Mesendoderm (in vitro differentiated cells): ENCODE measurements at regions not wholly inside any gene's neighbourhood (a gene's known extent, or its start where the extent isn't known, plus 50 kb on each side); places are given as distances from the start of the nearest gene placed in this dataset.
A peak's percentile ranks its signal among the peaks of the same experiment; 100 is the strongest.

Experiments used
- DNase-seq: peaks from one replicate; pipeline ENCODE4 v3.0.0; 2013
- H2AK5ac ChIP-seq: 2 replicates; pipeline ENCODE4 v1.6.1; 2013; ENCODE audit warnings: low read length, inconsistent platforms
- H2BK120ac ChIP-seq: 2 replicates; pipeline ENCODE4 v1.6.1; 2013; ENCODE audit warnings: low read depth, mild to moderate bottlenecking, low read length, moderate library complexity, mixed read lengths
- H2BK15ac ChIP-seq: replicated peaks from 2 replicates; pipeline ENCODE4 v1.6.1; 2013; ENCODE audit warnings: low read depth, mild to moderate bottlenecking, moderate library complexity
- H2BK5ac ChIP-seq: 2 replicates; pipeline ENCODE4 v1.6.1; 2013; ENCODE audit warnings: low read length, inconsistent platforms
- H3K18ac ChIP-seq: 2 replicates; pipeline ENCODE4 v1.6.1; 2013; ENCODE audit warnings: mild to moderate bottlenecking, low read length, mixed read lengths
- H3K23ac ChIP-seq: one replicate; pipeline ENCODE4 v1.6.1; 2013; ENCODE audit warnings: low read length
- H3K27ac ChIP-seq: 2 replicates; pipeline ENCODE4 v1.5.1; 2013; ENCODE audit warnings: low read depth, mild to moderate bottlenecking, inconsistent platforms, low read length, moderate library complexity
- H3K27me3 ChIP-seq: 2 replicates; pipeline ENCODE4 v1.6.1; 2013; ENCODE audit warnings: low read length, control low read depth, mild to moderate bottlenecking, inconsistent platforms; ENCODE audit not compliant: insufficient read depth, poor library complexity
- H3K36me3 ChIP-seq: 2 replicates; pipeline ENCODE4 v1.6.1; 2013; ENCODE audit warnings: low read length, inconsistent platforms; ENCODE audit not compliant: control insufficient read depth, insufficient read depth
- H3K4ac ChIP-seq: one replicate; pipeline ENCODE4 v1.6.1; 2013; ENCODE audit warnings: low read depth, mild to moderate bottlenecking, low read length, moderate library complexity
- H3K4me1 ChIP-seq: 2 replicates; pipeline ENCODE4 v1.6.1; 2013; ENCODE audit warnings: low read depth, low read length, inconsistent platforms; ENCODE audit not compliant: control insufficient read depth
- H3K4me2 ChIP-seq: 2 replicates; pipeline ENCODE4 v1.6.1; 2013; ENCODE audit warnings: low read length
- H3K4me3 ChIP-seq: 2 replicates; pipeline ENCODE4 v1.5.1; 2013; ENCODE audit warnings: mild to moderate bottlenecking, low read length
- H3K56ac ChIP-seq: one replicate; pipeline ENCODE4 v1.6.1; 2013; ENCODE audit warnings: low read length
- H3K79me1 ChIP-seq: 2 replicates; pipeline ENCODE4 v1.6.1; 2013; ENCODE audit warnings: low read length, inconsistent platforms
- H3K79me2 ChIP-seq: 2 replicates; pipeline ENCODE4 v1.6.1; 2013; ENCODE audit warnings: mild to moderate bottlenecking, low read length; ENCODE audit not compliant: control insufficient read depth, insufficient read depth
- H3K9ac ChIP-seq: 2 replicates; pipeline ENCODE4 v1.6.1; 2013; ENCODE audit warnings: low read length, inconsistent platforms
- H4K5ac ChIP-seq: one replicate; pipeline ENCODE4 v1.6.1; 2013; ENCODE audit warnings: low read length
- H4K8ac ChIP-seq: one replicate; pipeline ENCODE4 v1.6.1; 2013; ENCODE audit warnings: low read depth, mild to moderate bottlenecking, control low read depth, low read length, moderate library complexity
- WGBS: extraction: QIAGEN DNeasy Blood & Tissue Kit; methylation state at CpG from one replicate; pipeline ENCODE4 v1.1.7; 2013; ENCODE audit warnings: low lambda C conversion rate, missing lambda C conversion rate; ENCODE audit not compliant: insufficient coverage; ENCODE audit errors: extremely low coverage; 5-methylcytosine and 5-hydroxymethylcytosine counted together

GRCh38 chr6:901696-902460, 208.9 kb upstream of the EXOC2 start:
- Histone ChIP-seq H2BK120ac (no peak overlapping the region), H4K8ac (no peak overlapping the region), H3K36me3 (no peaks in the 10 kb centered on the region), H3K18ac (no peak overlapping the region), H3K27me3 (no peaks in the 10 kb centered on the region), H3K9ac (no peak overlapping the region), H3K27ac (no peak overlapping the region), H3K79me2 (no peaks in the 10 kb centered on the region), H3K56ac (no peak overlapping the region), H3K4ac (no peak overlapping the region), H3K4me2 (no peak overlapping the region), H3K79me1 (no peaks in the 10 kb centered on the region), H2BK5ac (no peak overlapping the region), H4K5ac (no peak overlapping the region), H3K4me3 (no peak overlapping the region), H2BK15ac (no peak overlapping the region), H3K4me1 (no peaks in the 10 kb centered on the region), H2AK5ac (no peak overlapping the region), H3K23ac (no peak overlapping the region)
- no CpG with 5 or more reads among the region's 9 CpGs for WGBS
- no peak for DNase-seq

GRCh38 chr6:900716-901605, 208.0 kb upstream of the EXOC2 start:
- H3K9ac ChIP-seq, result no peak overlapping the region

GRCh38 chr6:897528-898207, 204.7 kb upstream of the EXOC2 start:
- Histone ChIP-seq H4K5ac (no peak overlapping the region), H3K27ac (no peak overlapping the region), H3K9ac (no peak overlapping the region), H3K79me2 (no peaks in the 10 kb centered on the region), H3K27me3 (no peaks in the 10 kb centered on the region), H3K18ac (no peak overlapping the region), H2BK120ac (no peak overlapping the region), H3K4ac (no peak overlapping the region), H4K8ac (no peak overlapping the region), H3K36me3 (no peaks in the 10 kb centered on the region), H2BK15ac (no peak overlapping the region), H2BK5ac (no peak overlapping the region), H3K4me2 (no peak overlapping the region), H2AK5ac (no peak overlapping the region), H3K79me1 (no peaks in the 10 kb centered on the region), H3K4me1 (no peaks in the 10 kb centered on the region), H3K4me3 (no peak overlapping the region), H3K56ac (no peak overlapping the region), H3K23ac (no peak overlapping the region)
- no CpG with 5 or more reads among the region's 12 CpGs for WGBS
- DNase-seq, result no peak

More at GRCh38 chr6:900716-901605, 208.0 kb upstream of the EXOC2 start:
- Histone ChIP-seq H3K79me2 (no peaks in the 10 kb centered on the region), H2BK15ac (no peak overlapping the region), H3K4me1 (no peaks in the 10 kb centered on the region), H4K8ac (no peak overlapping the region), H4K5ac (no peak overlapping the region), H2BK5ac (no peak overlapping the region), H3K23ac (no peak overlapping the region), H3K18ac (no peak overlapping the region), H3K4ac (no peak overlapping the region), H3K4me2 (no peak overlapping the region), H3K79me1 (no peaks in the 10 kb centered on the region), H3K36me3 (no peaks in the 10 kb centered on the region), H3K56ac (no peak overlapping the region), H3K27ac (no peak overlapping the region), H2BK120ac (no peak overlapping the region), H3K4me3 (no peak overlapping the region), H2AK5ac (no peak overlapping the region), H3K27me3 (no peaks in the 10 kb centered on the region)
- no peak for DNase-seq
- no CpG with 5 or more reads among the region's 24 CpGs for WGBS

- Histone ChIP-seq H3K27me3 (no peaks in the 10 kb centered on the region), H3K36me3 (no peaks in the 10 kb centered on the region), H3K27ac (no peak overlapping the region), H3K18ac (no peak overlapping the region), H2BK15ac (no peak overlapping the region), H3K4me2 (no peak overlapping the region), H2BK120ac (no peak overlapping the region), H3K9ac (no peak overlapping the region), H2AK5ac (no peak overlapping the region), H3K4ac (no peak overlapping the region), H3K4me3 (no peak overlapping the region), H3K79me2 (no peaks in the 10 kb centered on the region), H4K5ac (no peak overlapping the region), H2BK5ac (no peak overlapping the region), H4K8ac (no peak overlapping the region), H3K23ac (no peak overlapping the region), H3K56ac (no peak overlapping the region), H3K4me1 (no peaks in the 10 kb centered on the region), H3K79me1 (no peaks in the 10 kb centered on the region)
- peak; percentile 27 for DNase-seq
- WGBS, result no CpG with 5 or more reads among the region's 6 CpGs
Observed at GRCh38 chr6:894274-894673, 201.3 kb upstream of the EXOC2 start.

GRCh38 chr6:890995-891394, 198.1 kb upstream of the EXOC2 start:
- Histone ChIP-seq H3K79me1 (no peaks in the 10 kb centered on the region), H3K27ac (no peak overlapping the region), H2BK15ac (no peak overlapping the region), H3K9ac (no peak overlapping the region), H3K4ac (no peak overlapping the region), H3K18ac (no peak overlapping the region), H2BK5ac (no peak overlapping the region), H3K27me3 (no peaks in the 10 kb centered on the region), H4K8ac (no peak overlapping the region), H3K23ac (no peak overlapping the region), H3K4me3 (no peak overlapping the region), H4K5ac (no peak overlapping the region), H3K36me3 (no peaks in the 10 kb centered on the region), H3K4me2 (no peak overlapping the region), H3K79me2 (no peaks in the 10 kb centered on the region), H2AK5ac (no peak overlapping the region), H3K4me1 (no peaks in the 10 kb centered on the region), H2BK120ac (no peak overlapping the region), H3K56ac (no peak overlapping the region)
- no CpG with 5 or more reads among the region's 6 CpGs for WGBS
- no peak for DNase-seq
